ENCODE measurements at regions not wholly inside any gene's neighbourhood (a gene's known extent, or its start where the extent isn't known, plus 50 kb on each side); places are given as distances from the start of the nearest gene placed in this dataset. TPM values are rescaled to one million over a fixed set of nuclear protein-coding genes. Genes with fewer than 3 reads are reported as not detected.

GRCh38 chr11:16406226-16406625, 49.9 kb upstream of the SOX6 start:
- Histone ChIP-seq H3K79me2 (ENCODE audit: control insufficient read depth, insufficient read depth, low read length) (no peaks in the 10 kb centered on the region), H3K27ac (ENCODE audit: low read length in 2 of 2) (no peak overlapping the region), H3K4me2 (replicated peaks; ENCODE audit: low read depth, low read length, poor library complexity, severe bottlenecking) (no peak overlapping the region), H3K27me3 (replicated peaks in 1 of 4; ENCODE audit: control extremely low read depth in 1 of 4, control insufficient read depth in 3 of 4, insufficient read depth in 4 of 4, low read length in 3 of 4) (no peaks in the 10 kb centered on the region), H3K36me3 (replicated peaks in 1 of 2; ENCODE audit: control extremely low read depth in 1 of 2, control insufficient read depth in 1 of 2, extremely low read depth in 1 of 2, insufficient read depth in 2 of 2, low read length in 1 of 2) (no peaks in the 10 kb centered on the region), H3K9me3 (ENCODE audit: control extremely low read depth in 1 of 3, control insufficient read depth in 2 of 3, insufficient read depth in 1 of 3, low read length in 2 of 3) (no peaks in the 10 kb centered on the region), H2AFZ (ENCODE audit: insufficient read depth, low read depth, low read length, poor library complexity, severe bottlenecking) (no peak overlapping the region), H4K20me1 (ENCODE audit: control insufficient read depth, insufficient read depth, low read length, poor library complexity, severe bottlenecking) (no peaks in the 10 kb centered on the region), H3K4me1 (ENCODE audit: control insufficient read depth in 2 of 2, insufficient read depth in 2 of 2, low read length in 2 of 2) (no peaks in the 10 kb centered on the region), H3K4me3 (ENCODE audit: control extremely low read depth in 1 of 5, extremely low read depth in 1 of 5, insufficient read depth in 1 of 5, low read depth in 2 of 5, low read length in 4 of 5) (no peak overlapping the region), H3K9ac (ENCODE audit: low read length) (no peak overlapping the region)
- Mint-ChIP-seq H3K27me3 (no peaks in the 10 kb centered on the region), H3K9me3 (ENCODE audit: insufficient read depth) (no peaks in the 10 kb centered on the region), H3K27ac (no peak overlapping the region), H3K4me1 (no peaks in the 10 kb centered on the region), H3K4me3 (no peak overlapping the region)
- POLR2A ChIA-PET: no interaction called here
- no peak for TF ChIP-seq EZH2 (IDR thresholded peaks at IDR 0.05; ENCODE audit: borderline replicate concordance, insufficient read depth, low read depth, low read length, poor library complexity, severe bottlenecking)
- TF ChIP-seq, protein P1, sequence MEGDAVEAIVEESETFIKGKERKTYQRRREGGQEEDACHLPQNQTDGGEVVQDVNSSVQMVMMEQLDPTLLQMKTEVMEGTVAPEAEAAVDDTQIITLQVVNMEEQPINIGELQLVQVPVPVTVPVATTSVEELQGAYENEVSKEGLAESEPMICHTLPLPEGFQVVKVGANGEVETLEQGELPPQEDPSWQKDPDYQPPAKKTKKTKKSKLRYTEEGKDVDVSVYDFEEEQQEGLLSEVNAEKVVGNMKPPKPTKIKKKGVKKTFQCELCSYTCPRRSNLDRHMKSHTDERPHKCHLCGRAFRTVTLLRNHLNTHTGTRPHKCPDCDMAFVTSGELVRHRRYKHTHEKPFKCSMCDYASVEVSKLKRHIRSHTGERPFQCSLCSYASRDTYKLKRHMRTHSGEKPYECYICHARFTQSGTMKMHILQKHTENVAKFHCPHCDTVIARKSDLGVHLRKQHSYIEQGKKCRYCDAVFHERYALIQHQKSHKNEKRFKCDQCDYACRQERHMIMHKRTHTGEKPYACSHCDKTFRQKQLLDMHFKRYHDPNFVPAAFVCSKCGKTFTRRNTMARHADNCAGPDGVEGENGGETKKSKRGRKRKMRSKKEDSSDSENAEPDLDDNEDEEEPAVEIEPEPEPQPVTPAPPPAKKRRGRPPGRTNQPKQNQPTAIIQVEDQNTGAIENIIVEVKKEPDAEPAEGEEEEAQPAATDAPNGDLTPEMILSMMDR (IDR thresholded peaks at IDR 0.05): no peak
- DNase-seq (no peak), ATAC-seq (ENCODE audit: low read depth) (no peak)
- whole genome bisulfite sequencing (ENCODE audit: insufficient coverage): no CpG with 5 or more reads among the region's 1 CpG
- intact Hi-C loops (cut with micrococcal nuclease): no loop called here
- CTCF ChIA-PET: no interaction called here

Small RNA genes lying in the stretch of these regions (small RNA-seq; reads per million reads assigned to genes)
- not detected for gene RN7SL188P (ENCODE audit: insufficient read length, low read depth, low replicate concordance)
